HG03025 (cell line): ENCODE measurements at regions not wholly inside any gene's neighbourhood (a gene's known extent, or its start where the extent isn't known, plus 50 kb on each side); places are given as distances from the start of the nearest gene placed in this dataset.
"Not testable (repeated sequence)": the region's sequence is repeated elsewhere in the genome, so short reads cannot be mapped to it uniquely, and the experiment has no call there.

Source experiments
- ATAC-seq: cut with Tn5 transposase; IDR thresholded peaks from one replicate; pipeline ENCODE4 v1.9.1; 2021; ENCODE audit warnings: mild to moderate bottlenecking, moderate library complexity; ENCODE audit not compliant: unreplicated experiment, low FRiP score

DNA sequence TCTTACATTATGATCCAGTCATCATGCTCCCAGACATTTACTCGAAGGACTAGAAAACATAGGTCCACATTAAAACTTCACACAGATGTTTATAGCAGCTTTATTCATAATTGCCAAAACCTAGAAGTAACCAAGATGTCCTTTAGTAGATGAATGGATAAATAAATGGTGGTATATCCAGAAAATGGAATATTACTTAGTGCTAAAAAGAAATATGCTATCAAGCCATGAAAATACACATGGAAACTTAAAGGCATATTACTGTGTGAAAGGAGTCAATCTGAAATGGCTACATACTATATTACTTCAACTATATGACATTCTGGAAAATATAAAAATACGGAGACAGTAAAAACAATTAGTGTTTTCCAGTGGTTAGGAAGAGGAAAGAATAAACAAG is 1039.1 kb upstream of the INTU start:
- ATAC-seq: no peak

DNA sequence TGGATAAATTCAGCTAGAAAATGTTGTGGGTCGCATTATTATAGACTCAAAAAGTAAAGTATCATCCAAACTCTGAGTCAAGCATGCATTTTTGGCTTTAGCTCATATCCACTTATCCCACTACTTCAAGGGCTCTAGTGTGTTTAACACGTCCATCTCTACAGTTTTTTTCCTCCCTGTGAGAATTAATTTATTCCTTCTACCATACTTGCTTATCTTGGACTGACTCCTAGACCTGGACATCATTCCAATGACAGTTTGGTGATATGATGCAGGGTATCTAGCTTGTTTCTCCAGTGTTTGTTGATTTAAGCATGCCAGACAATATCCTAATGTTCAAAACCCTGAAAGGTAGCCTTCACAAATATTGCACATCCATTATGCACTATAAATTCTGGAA is 1037.1 kb upstream of the INTU start:
- ATAC-seq: no peak

GRCh38 chr4:126599746-126600145 is 1033.0 kb upstream of the INTU start:
- ATAC-seq: no peak

- ATAC-seq: no peak
Measured at GRCh38 chr4:126603210-126603609, 1029.5 kb upstream of the INTU start.

DNA sequence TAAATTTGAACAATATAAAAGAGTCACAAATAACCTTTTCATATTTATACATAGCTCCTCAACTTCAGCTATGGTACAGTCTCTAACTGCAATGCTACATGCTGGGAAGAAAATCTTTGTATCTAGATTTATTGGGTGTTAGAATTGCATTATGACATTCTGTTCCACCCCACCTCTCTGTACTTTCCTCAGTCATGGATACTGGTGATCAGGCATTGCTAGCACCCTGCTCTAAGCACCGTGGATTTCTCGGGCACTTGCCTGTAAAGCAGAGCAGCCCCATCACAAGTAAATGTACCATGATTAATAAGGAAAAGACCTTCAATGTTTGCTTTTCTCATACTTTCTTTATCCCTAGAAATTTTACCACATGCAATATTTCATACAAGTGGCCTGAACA is 1028.9 kb upstream of the INTU start:
- ATAC-seq: no peak

- ATAC-seq: no peak
Measured at GRCh38 chr4:126604268-126604867, 1028.4 kb upstream of the INTU start.

GRCh38 chr4:126610933-126611332 is 1021.8 kb upstream of the INTU start:
- no peak for ATAC-seq

DNA sequence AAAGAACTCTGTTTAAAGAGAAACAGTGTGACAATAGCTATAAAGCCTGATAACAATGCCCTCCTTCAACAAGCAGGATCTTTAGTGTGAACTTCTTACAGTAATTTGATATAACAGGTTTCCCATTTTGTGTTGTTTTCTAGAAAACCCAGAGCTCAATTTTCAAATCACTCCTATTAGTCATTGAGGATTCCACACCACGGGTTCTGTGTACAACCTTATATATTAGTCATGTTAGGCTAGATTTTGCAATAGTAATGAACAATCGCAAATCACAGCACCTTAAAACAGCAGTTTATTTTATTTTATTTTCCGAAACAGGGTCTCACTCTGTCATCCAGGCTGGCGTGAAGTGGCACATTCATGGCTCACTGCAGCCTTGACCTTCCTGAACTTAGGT is 1020.9 kb upstream of the INTU start:
- no peak for ATAC-seq

DNA sequence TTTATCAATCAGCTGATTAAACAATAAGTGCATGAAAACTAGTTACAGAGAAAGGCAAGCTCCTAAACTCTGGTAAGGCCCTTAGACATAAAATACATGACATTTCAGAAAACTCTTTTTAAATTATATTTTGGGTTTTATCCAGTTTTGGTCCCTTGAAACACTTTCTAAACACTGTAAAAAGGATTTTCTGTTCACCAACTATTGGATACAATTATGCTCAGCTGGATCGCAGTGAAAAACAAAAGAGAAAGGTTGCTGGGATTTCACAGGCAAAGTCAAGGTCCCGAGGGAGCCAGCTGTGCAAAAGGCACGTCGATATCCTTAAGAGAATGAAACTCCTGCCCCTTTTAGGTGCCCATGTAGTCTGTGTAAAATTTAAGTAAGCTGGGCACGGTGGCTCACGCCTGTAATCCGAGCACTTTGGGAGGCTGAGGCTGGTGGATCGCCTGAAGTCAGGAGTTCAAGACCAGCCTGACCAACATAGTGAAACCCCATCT is 1018.4 kb upstream of the INTU start:
- no peak for ATAC-seq

GRCh38 chr4:126616795-126617194 is 1016.0 kb upstream of the INTU start:
- no peak for ATAC-seq

DNA sequence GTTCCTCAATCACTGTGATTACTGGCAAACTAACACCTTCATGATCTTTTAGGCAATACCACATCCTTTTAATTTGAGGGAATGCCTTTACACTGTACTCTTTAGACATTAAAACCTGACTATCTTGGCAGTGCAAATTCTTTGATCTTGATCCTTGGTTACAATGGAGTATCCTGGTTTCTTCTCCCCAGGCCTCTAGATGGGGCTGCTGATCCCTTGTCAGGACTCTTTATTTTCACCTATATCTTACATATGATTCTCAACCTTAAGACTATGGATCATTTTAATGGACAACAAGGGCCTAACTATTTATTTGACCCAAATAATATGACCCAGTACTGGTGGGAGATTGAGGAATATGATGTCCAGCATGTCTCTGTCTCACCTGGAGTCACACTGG is 1005.5 kb upstream of the INTU start:
- ATAC-seq: no peak

GRCh38 chr4:126628933-126629332 is 1003.8 kb upstream of the INTU start:
- ATAC-seq: no peak

DNA sequence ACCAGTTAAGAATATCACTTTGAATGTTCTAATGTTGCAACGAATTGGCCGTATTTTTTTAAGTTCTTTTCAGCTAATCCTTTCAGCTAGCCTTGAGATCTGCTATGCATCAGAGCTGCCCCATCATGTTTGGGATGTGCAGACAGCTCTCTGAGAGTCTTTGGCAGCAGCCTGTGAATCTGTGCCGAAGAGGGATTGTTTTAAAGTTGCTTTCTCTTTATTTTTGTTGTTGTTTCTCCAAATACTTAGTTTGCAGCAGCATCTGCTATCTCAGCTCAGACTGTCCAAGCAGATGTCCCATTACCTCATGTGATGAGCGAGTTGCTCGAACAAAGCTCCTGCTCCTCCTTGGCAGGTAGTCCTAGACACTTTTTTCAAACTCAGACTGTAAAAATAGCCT is 1002.5 kb upstream of the INTU start:
- no peak for ATAC-seq

GRCh38 chr4:126633306-126633705 is 999.5 kb upstream of the INTU start:
- no peak for ATAC-seq

DNA sequence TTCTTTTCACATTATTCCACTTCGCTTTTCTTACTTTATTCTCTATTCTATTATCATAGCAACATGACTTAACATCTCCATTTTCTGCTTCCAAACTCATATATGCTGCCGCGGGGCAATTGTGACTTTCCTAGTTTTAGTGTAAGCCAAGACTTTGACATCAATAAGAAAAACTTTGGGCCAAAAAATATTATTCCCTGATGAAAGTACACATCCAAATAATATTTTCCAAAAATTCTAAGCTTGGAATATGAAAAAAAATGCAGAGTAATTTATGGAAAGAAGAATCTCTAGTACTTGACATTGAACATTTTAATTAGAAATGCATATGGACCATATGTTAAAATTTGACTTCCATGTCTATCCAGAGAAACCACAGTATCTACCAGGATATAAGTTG is 995.1 kb upstream of the INTU start:
- no peak for ATAC-seq

DNA sequence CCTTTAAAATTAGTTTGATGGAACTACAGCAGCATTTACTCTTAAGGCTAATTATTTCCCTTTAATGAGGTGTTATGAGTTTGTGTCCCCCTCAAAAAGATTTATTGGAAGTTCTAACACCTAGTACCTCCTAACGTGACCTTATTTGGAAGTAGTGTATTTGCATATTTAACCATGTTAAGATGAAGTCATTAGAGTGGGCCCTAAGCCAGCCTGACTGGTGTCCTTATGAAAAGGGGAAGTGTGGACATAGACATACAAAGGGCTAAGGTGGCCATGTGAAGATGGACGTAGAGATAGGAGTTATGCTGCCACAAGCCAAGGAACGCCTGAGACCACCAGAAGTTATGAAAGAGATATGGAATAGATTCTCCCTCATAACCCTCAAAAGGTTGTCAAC is 985.4 kb upstream of the INTU start:
- no peak for ATAC-seq

GRCh38 chr4:126647756-126648397 is 984.9 kb upstream of the INTU start:
- no peak for ATAC-seq

DNA sequence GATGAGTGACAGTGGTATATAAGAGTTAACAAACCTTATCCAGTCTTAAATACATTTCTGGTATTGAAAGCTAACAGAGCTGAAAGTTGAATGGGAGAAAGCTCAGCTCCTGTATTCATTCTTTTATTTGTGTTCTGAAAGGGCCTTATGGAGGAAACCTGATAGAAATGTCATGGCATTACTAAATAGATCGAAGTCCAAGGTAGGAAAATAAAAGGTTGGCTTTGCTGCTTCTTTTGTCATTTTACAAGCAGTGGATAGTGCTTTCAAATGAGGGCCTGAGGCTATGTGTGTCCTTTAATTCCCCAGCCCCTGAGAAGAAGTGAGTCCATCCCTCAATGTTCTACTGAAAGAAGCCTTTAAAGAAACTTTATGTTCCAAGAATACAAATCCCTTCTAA is 974.3 kb upstream of the INTU start:
- ATAC-seq: no peak

DNA sequence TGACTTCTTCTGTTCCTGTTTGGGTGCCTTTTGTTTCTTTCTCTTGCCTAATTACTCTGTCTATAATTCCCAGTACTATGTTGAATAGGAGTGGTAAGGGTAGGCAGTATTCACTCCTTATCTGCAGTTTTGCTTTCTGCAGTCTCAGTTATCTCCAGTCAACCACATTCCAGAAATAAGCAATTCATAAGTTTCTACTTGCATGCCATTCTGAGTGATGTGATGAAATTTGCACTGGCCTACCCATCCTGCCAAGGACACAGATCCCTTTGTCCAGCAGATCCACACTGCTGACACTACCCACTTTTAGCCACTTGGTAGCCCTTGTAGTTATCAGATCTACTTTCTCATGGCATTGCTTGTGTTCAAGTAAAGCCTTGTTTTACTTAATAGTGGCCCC is 971.6 kb upstream of the INTU start:
- no peak for ATAC-seq

GRCh38 chr4:126664839-126665238 is 967.9 kb upstream of the INTU start:
- no peak for ATAC-seq

- ATAC-seq: not testable (repeated sequence)
Measured at GRCh38 chr4:126670038-126670437, 962.7 kb upstream of the INTU start.

- ATAC-seq: no peak
Measured at GRCh38 chr4:126678618-126679017, 954.1 kb upstream of the INTU start.
